IMR-90 (cell line): ENCODE measurements at regions not wholly inside any gene's neighbourhood (a gene's known extent, or its start where the extent isn't known, plus 50 kb on each side); places are given as distances from the start of the nearest gene placed in this dataset.

Experiments
- ATAC-seq: fragments of 200-7000 bp; cut with Tn5 transposase; 2 replicates; pipeline ENCODE4 v1.9.1; 2020; ENCODE audit warnings: low read depth, mild to moderate bottlenecking, moderate library complexity
- BruUV-seq: library from RNA; stranded (reverse); fragments of 400-500 nt; replicated peaks from 2 replicates; lab custom pipeline; 2021; lab: Mats Ljungman, UMichigan
- CTCF ChIA-PET: fragments of 300-600 bp; formaldehyde crosslinking; extraction: SDS; loops from one replicate; lab custom pipeline; 2021; ENCODE audit warnings: antibody characterized with exemption; lab: Yijun Ruan, JAX
- POLR2A ChIA-PET: fragments of 300-600 bp; sonication (Branson Sonifier 250); formaldehyde crosslinking; loops from one replicate; lab custom pipeline; 2022; ENCODE audit warnings: antibody characterized with exemption; ENCODE audit not compliant: unreplicated experiment; lab: Charles Lee
- DNase-seq: peaks from one replicate; pipeline ENCODE4 v3.0.0; 2013
- H2AFZ ChIP-seq: replicated peaks from 2 replicates; pipeline ENCODE3; 2013; ENCODE audit warnings: low read length, mild to moderate bottlenecking; ENCODE audit not compliant: poor library complexity
- H2AK5ac ChIP-seq: 2 replicates; pipeline ENCODE4 v1.6.1; 2013; ENCODE audit warnings: low read depth, low read length, inconsistent platforms
- H2AK9ac ChIP-seq: replicated peaks from 2 replicates; pipeline ENCODE3; 2013; ENCODE audit warnings: mild to moderate bottlenecking, low read depth, low read length, moderate library complexity; ENCODE audit not compliant: poor library complexity
- H2BK120ac ChIP-seq: 2 replicates; pipeline ENCODE4 v1.6.1; 2013; ENCODE audit warnings: low read depth, low read length, inconsistent platforms
- H2BK15ac ChIP-seq: 3 replicates; pipeline ENCODE4 v1.6.1; 2013; ENCODE audit warnings: low read depth, low read length, inconsistent platforms
- H2BK20ac ChIP-seq: 2 replicates; pipeline ENCODE4 v1.6.1; 2013; ENCODE audit warnings: low read depth, mild to moderate bottlenecking, inconsistent platforms, low read length, moderate library complexity
- H2BK5ac ChIP-seq: 2 replicates; pipeline ENCODE4 v1.6.1; 2013; ENCODE audit warnings: mild to moderate bottlenecking, low read depth, low read length, inconsistent platforms; ENCODE audit not compliant: poor library complexity, severe bottlenecking
- H3K14ac ChIP-seq: replicated peaks from 2 replicates; pipeline ENCODE4 v1.6.1; 2013; ENCODE audit warnings: low read depth, low read length, inconsistent platforms
- H3K18ac ChIP-seq: 2 replicates; pipeline ENCODE4 v1.6.1; 2013; ENCODE audit warnings: low read depth, low read length, control low read depth
- H3K23ac ChIP-seq: 2 replicates; pipeline ENCODE4 v1.6.1; 2013; ENCODE audit warnings: low read depth, low read length, inconsistent platforms
- H3K27ac ChIP-seq: 2 replicates; pipeline ENCODE4 v1.5.1; 2013; ENCODE audit warnings: mild to moderate bottlenecking, control low read depth, low read length; ENCODE audit not compliant: insufficient read depth
- H3K27me3 ChIP-seq: 2 replicates; pipeline ENCODE4 v1.6.1; 2013; ENCODE audit warnings: low read length; ENCODE audit not compliant: control insufficient read depth, insufficient read depth
- H3K36me3 ChIP-seq: 2 replicates; pipeline ENCODE4 v1.6.1; 2013; ENCODE audit warnings: low read length, mixed read lengths; ENCODE audit not compliant: control insufficient read depth, insufficient read depth
- H3K4ac ChIP-seq: 2 replicates; pipeline ENCODE4 v1.6.1; 2013; ENCODE audit warnings: low read depth, low read length, inconsistent platforms
- H3K4me1 ChIP-seq: 2 replicates; pipeline ENCODE4 v1.6.1; 2013; ENCODE audit warnings: low read length, mixed read lengths; ENCODE audit not compliant: control insufficient read depth, insufficient read depth
- H3K4me2 ChIP-seq: 2 replicates; pipeline ENCODE4 v1.6.1; 2013; ENCODE audit warnings: low read depth, mild to moderate bottlenecking, control low read depth, low read length, moderate library complexity
- H3K4me3 ChIP-seq: 2 replicates; pipeline ENCODE4 v1.5.1; 2013; ENCODE audit warnings: low read depth, mild to moderate bottlenecking, control low read depth, low read length, moderate library complexity; ENCODE audit not compliant: insufficient read depth
- H3K56ac ChIP-seq: 2 replicates; pipeline ENCODE4 v1.6.1; 2013; ENCODE audit warnings: low read length, inconsistent platforms; ENCODE audit not compliant: insufficient read depth; ENCODE audit errors: extremely low read depth
- H3K79me1 ChIP-seq, 2 experiments: 2 replicates each; pipeline ENCODE4 v1.6.1; 2013; ENCODE audit warnings: low read length in 2 of 2, inconsistent platforms in 1 of 2, low read depth in 1 of 2
- H3K9ac ChIP-seq: 2 replicates; pipeline ENCODE4 v1.6.1; 2013; ENCODE audit warnings: low read depth, low read length, control low read depth
- H3K9me1 ChIP-seq: 2 replicates; pipeline ENCODE4 v1.6.1; 2013; ENCODE audit warnings: low read length, inconsistent platforms; ENCODE audit not compliant: insufficient read depth
- H3K9me3 ChIP-seq: 2 replicates; pipeline ENCODE4 v1.6.1; 2013; ENCODE audit warnings: low read length; ENCODE audit not compliant: control insufficient read depth, insufficient read depth
- H4K20me1 ChIP-seq: 2 replicates; pipeline ENCODE4 v1.6.1; 2013; ENCODE audit warnings: low read length, inconsistent platforms; ENCODE audit not compliant: insufficient read depth
- H4K5ac ChIP-seq: 2 replicates; pipeline ENCODE4 v1.6.1; 2013; ENCODE audit warnings: mild to moderate bottlenecking, low read depth, low read length, control low read depth
- H4K8ac ChIP-seq, 2 experiments: 2 replicates each; pipeline ENCODE4 v1.6.1; 2013; ENCODE audit warnings: low read depth in 2 of 2, low read length in 2 of 2, control low read depth in 1 of 2, inconsistent platforms in 1 of 2
- H4K91ac ChIP-seq: 2 replicates; pipeline ENCODE4 v1.6.1; 2013; ENCODE audit warnings: low read depth, low read length, inconsistent platforms; ENCODE audit not compliant: insufficient read depth
- BHLHE40 ChIP-seq: fragments of 150-350 bp; IDR thresholded peaks from 2 replicates; pipeline ENCODE4 v1.6.1; 2016; ENCODE audit warnings: mild to moderate bottlenecking, low read depth, low read length
- CEBPB ChIP-seq: IDR thresholded peaks from 2 replicates; pipeline ENCODE4 v1.6.1; 2012; ENCODE audit warnings: low read depth, low read length, improper control_type of control experiment
- CTCF ChIP-seq: conservative IDR thresholded peaks from 2 replicates; pipeline ENCODE4 v1.5.1; 2012; ENCODE audit warnings: mild to moderate bottlenecking, low read depth, low read length, improper control_type of control experiment
- MAZ ChIP-seq: IDR thresholded peaks from 2 replicates; pipeline ENCODE4 v1.6.1; 2012; ENCODE audit warnings: low read depth, mild to moderate bottlenecking, low read length, improper control_type of control experiment, moderate library complexity, borderline replicate concordance
- RCOR1 ChIP-seq: IDR thresholded peaks from 2 replicates; pipeline ENCODE4 v1.6.1; 2012; ENCODE audit warnings: mild to moderate bottlenecking, low read length, improper control_type of control experiment; ENCODE audit not compliant: insufficient replicate concordance
- WGBS, 2 experiments: methylation state at CpG; one replicate each; pipeline versions ENCODE4 v1.1.5 to v1.1.7; 2013; ENCODE audit warnings: missing lambda C conversion rate in 2 of 2; ENCODE audit not compliant: insufficient read length in 1 of 2; ENCODE audit errors: extremely low coverage in 2 of 2; 5-methylcytosine and 5-hydroxymethylcytosine counted together
- dilution Hi-C: fragments of 300-500 bp; cut with HindIII; formaldehyde crosslinking; loops from one replicate; pipeline ENCODE4 v1.14.3; 2018; ENCODE audit warnings: low sequenced_read_pairs; ENCODE audit not compliant: unreplicated experiment
- in situ Hi-C: fragments of 300-500 bp; cut with MboI; formaldehyde crosslinking; loops from 3 replicates; pipeline ENCODE4 v1.14.3; 2019; ENCODE audit warnings: low sequenced_read_pairs, inconsistent platforms, mixed read lengths
- intact Hi-C: fragments of 100-400 bp; cut with micrococcal nuclease; formaldehyde crosslinking; loops from 2 replicates; pipeline ENCODE4 v1.10.0; 2022

DNA sequence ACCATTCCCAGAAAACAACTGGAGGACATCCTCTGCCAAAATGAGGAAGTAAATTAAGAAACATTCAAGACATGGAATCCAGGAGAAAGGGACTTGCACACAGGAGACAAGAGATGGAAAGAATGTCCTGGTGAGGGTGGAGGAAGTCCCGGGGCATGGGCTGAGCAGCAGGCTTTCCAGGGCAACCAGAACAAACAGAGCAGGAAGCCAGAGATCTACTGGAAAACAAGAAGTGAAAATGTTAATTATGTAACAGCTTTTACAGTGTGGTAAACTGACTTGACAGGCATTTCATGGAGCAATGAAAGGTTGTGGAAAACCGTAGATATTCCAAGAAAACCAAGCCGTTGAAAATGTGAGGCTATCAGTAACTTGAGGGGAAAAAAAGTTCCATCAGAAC lies 55.2 kb upstream of the ZNF746 start:
- no peak for ATAC-seq
- no peaks in the 10 kb centered on the region for H4K20me1 ChIP-seq
- H4K5ac ChIP-seq: no peak overlapping the region
- H3K36me3 ChIP-seq: peaks cover 47% of the 10 kb centered on the region
- H2AK5ac ChIP-seq: no peak overlapping the region
- H2BK15ac ChIP-seq: no peak overlapping the region
- BruUV-seq: no TSS peak
- H3K4ac ChIP-seq: no peak overlapping the region
- dilution Hi-C loops: no loop called here
- H4K8ac ChIP-seq: no peak overlapping the region
- H2BK120ac ChIP-seq: no peak overlapping the region
- H3K9me3 ChIP-seq: no peaks in the 10 kb centered on the region
- no CpG with 5 or more reads among the region's 3 CpGs for WGBS, 2 experiments
- no peak overlapping the region for H3K9ac ChIP-seq
- ChIA-PET CTCF (no interaction called here), POLR2A (interaction anchor here (0.7 kb wide), 1 partner anchor 125 kb away, joined by 3 read pairs; no protein-coding TSS in a partner anchor)
- H4K91ac ChIP-seq: no peak overlapping the region
- H3K4me2 ChIP-seq: no peak overlapping the region
- in situ Hi-C loops: no loop called here
- no peaks in the 10 kb centered on the region; the same call in 1 of the 2 replicates for H3K9me1 ChIP-seq
- H3K23ac ChIP-seq: no peak overlapping the region
- peaks cover 0 to 1% of the 10 kb centered on the region in 2 experiments; a peak in 1 of 4 replicates for H3K79me1 ChIP-seq
- H3K56ac ChIP-seq: no peak overlapping the region
- no peak for TF ChIP-seq BHLHE40
- no peak for TF ChIP-seq CEBPB
- no peak for TF ChIP-seq RCOR1
- TF ChIP-seq MAZ: no peak
- TF ChIP-seq CTCF: no peak
- no peak overlapping the region for H3K4me3 ChIP-seq
- intact Hi-C loops: no loop called here
- H2AFZ ChIP-seq: no peak overlapping the region
- H3K14ac ChIP-seq: no peak overlapping the region
- no peak overlapping the region for H3K18ac ChIP-seq
- DNase-seq: no peak
- no peaks in the 10 kb centered on the region for H3K4me1 ChIP-seq
- no peak overlapping the region for H2BK5ac ChIP-seq
- H2AK9ac ChIP-seq: no peak overlapping the region
- H2BK20ac ChIP-seq: no peak overlapping the region
- H3K27me3 ChIP-seq: no peaks in the 10 kb centered on the region
- no peak overlapping the region for H3K27ac ChIP-seq
